ENCODE measurements at regions not wholly inside any gene's neighbourhood (a gene's known extent, or its start where the extent isn't known, plus 50 kb on each side); places are given as distances from the start of the nearest gene placed in this dataset.

- ChIA-PET POLR2A (no interaction called here), CTCF (interaction anchor here (1.3 kb wide), 1 partner anchor 412 kb away, joined by 3 read pairs; no protein-coding TSS in a partner anchor)
- no TSS peak for BruUV-seq (replicated peaks)
- intact Hi-C loops (cut with micrococcal nuclease), result no loop called here
- H3K9me3 Mint-ChIP-seq (ENCODE audit: unreplicated experiment), result peaks cover 7% of the 10 kb centered on the region
- DNase-seq (ENCODE audit: unreplicated experiment), result no peak
- H3K4me1 Mint-ChIP-seq (ENCODE audit: insufficient read depth, unreplicated experiment), result no peaks in the 10 kb centered on the region
- H3K27ac Mint-ChIP-seq (ENCODE audit: low read depth, unreplicated experiment), result no peak overlapping the region
- peaks cover 15% of the 10 kb centered on the region for H3K27me3 Mint-ChIP-seq (ENCODE audit: insufficient read depth, unreplicated experiment)
- no peak overlapping the region for H3K4me3 Mint-ChIP-seq (ENCODE audit: unreplicated experiment)
- H3K36me3 Mint-ChIP-seq (ENCODE audit: insufficient read depth, unreplicated experiment), result no peaks in the 10 kb centered on the region
- TF ChIP-seq CTCF (IDR thresholded peaks at IDR 0.05; ENCODE audit: unreplicated experiment), result no peak
Observed at GRCh38 chr20:16965401-16965800, 217.2 kb downstream of the OTOR start.

- Mint-ChIP-seq H3K4me3 (ENCODE audit: unreplicated experiment) (no peak overlapping the region), H3K4me1 (ENCODE audit: insufficient read depth, unreplicated experiment) (no peaks in the 10 kb centered on the region), H3K9me3 (ENCODE audit: unreplicated experiment) (peaks cover 7% of the 10 kb centered on the region), H3K27me3 (ENCODE audit: insufficient read depth, unreplicated experiment) (peaks cover 23% of the 10 kb centered on the region), H3K36me3 (ENCODE audit: insufficient read depth, unreplicated experiment) (no peaks in the 10 kb centered on the region), H3K27ac (ENCODE audit: low read depth, unreplicated experiment) (no peak overlapping the region)
- TF ChIP-seq CTCF (IDR thresholded peaks at IDR 0.05; ENCODE audit: unreplicated experiment), result no peak
- no peak for DNase-seq (ENCODE audit: unreplicated experiment)
- ChIA-PET CTCF (interaction anchor here (0.7 to 1.3 kb wide), 2 partner anchors 411 to 590 kb away, joined by 3 read pairs; no protein-coding TSS in a partner anchor), POLR2A (no interaction called here)
- no TSS peak for BruUV-seq (replicated peaks)
- intact Hi-C loops (cut with micrococcal nuclease), result no loop called here
Observed at GRCh38 chr20:16966276-16966880, 218.2 kb downstream of the OTOR start.

GRCh38 chr20:16968099-16968498 lies 219.9 kb downstream of the OTOR start:
- Mint-ChIP-seq H3K36me3 (ENCODE audit: insufficient read depth, unreplicated experiment) (no peaks in the 10 kb centered on the region), H3K27me3 (ENCODE audit: insufficient read depth, unreplicated experiment) (peaks cover 23% of the 10 kb centered on the region), H3K9me3 (ENCODE audit: unreplicated experiment) (peaks cover 7% of the 10 kb centered on the region), H3K27ac (ENCODE audit: low read depth, unreplicated experiment) (no peak overlapping the region), H3K4me1 (ENCODE audit: insufficient read depth, unreplicated experiment) (no peaks in the 10 kb centered on the region), H3K4me3 (ENCODE audit: unreplicated experiment) (no peak overlapping the region)
- BruUV-seq (replicated peaks), result no TSS peak
- DNase-seq (ENCODE audit: unreplicated experiment), result no peak
- ChIA-PET POLR2A (no interaction called here), CTCF (interaction anchor here (0.5 to 1.1 kb wide), 3 partner anchors 12 to 1086 kb away, joined by 3 to 5 read pairs (median 4); no protein-coding TSS in a partner anchor)
- no peak for TF ChIP-seq CTCF (IDR thresholded peaks at IDR 0.05; ENCODE audit: unreplicated experiment)
- intact Hi-C loops (cut with micrococcal nuclease), result no loop called here

GRCh38 chr20:16970776-16971175 lies 222.6 kb downstream of the OTOR start:
- H3K36me3 Mint-ChIP-seq (ENCODE audit: insufficient read depth, unreplicated experiment), result no peaks in the 10 kb centered on the region
- intact Hi-C loops (cut with micrococcal nuclease), result no loop called here
- H3K9me3 Mint-ChIP-seq (ENCODE audit: unreplicated experiment), result peaks cover 7% of the 10 kb centered on the region
- H3K4me1 Mint-ChIP-seq (ENCODE audit: insufficient read depth, unreplicated experiment), result no peaks in the 10 kb centered on the region
- ChIA-PET POLR2A (no interaction called here), CTCF (no interaction called here)
- DNase-seq (ENCODE audit: unreplicated experiment), result no peak
- TF ChIP-seq CTCF (IDR thresholded peaks at IDR 0.05; ENCODE audit: unreplicated experiment), result no peak
- no peak overlapping the region for H3K27ac Mint-ChIP-seq (ENCODE audit: low read depth, unreplicated experiment)
- peaks cover 23% of the 10 kb centered on the region for H3K27me3 Mint-ChIP-seq (ENCODE audit: insufficient read depth, unreplicated experiment)
- H3K4me3 Mint-ChIP-seq (ENCODE audit: unreplicated experiment), result no peak overlapping the region
- no TSS peak for BruUV-seq (replicated peaks)
